ENCODE measurements at regions not wholly inside any gene's neighbourhood (a gene's known extent, or its start where the extent isn't known, plus 50 kb on each side); places are given as distances from the start of the nearest gene placed in this dataset.

DNA sequence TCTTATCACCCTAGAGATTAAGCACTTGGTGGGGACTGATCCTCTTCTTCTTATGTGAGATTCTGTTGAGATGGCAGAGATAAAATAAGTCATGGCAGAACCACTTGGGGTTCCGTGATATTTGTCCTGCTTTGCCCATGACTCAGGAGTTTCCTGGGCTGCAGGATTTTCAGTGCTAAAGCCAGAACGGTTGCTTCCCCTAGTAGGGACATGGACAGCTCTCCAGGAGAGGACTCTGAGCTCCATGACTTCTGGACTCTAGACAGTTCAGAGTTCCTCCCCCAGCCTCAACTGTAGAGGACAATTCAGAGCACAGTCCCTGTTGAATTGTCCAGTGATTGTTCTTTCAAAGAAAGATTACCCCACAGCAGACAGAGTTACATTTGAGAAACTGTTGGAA lies 98.8 kb downstream of the OLFM4 start:
- Histone ChIP-seq H3K4me3 (ENCODE audit: control insufficient read depth in 2 of 3, extremely low read depth in 1 of 3, insufficient read depth in 2 of 3, low read depth in 1 of 3, low read length in 3 of 3) (no peak overlapping the region), H3K9ac (ENCODE audit: control insufficient read depth, extremely low read depth, insufficient read depth, low read length) (no peak overlapping the region), H3K9me1 (ENCODE audit: control insufficient read depth, extremely low read depth, insufficient read depth, low read length) (no peaks in the 10 kb centered on the region), H3K27ac (ENCODE audit: control insufficient read depth, insufficient read depth, low read length) (no peak overlapping the region), H2AFZ (ENCODE audit: control insufficient read depth, low read length) (no peak overlapping the region), H3K4me2 (ENCODE audit: control insufficient read depth, extremely low read depth, insufficient read depth, low read depth, low read length) (no peak overlapping the region), H3K36me3 (ENCODE audit: control insufficient read depth in 2 of 2, extremely low read depth in 1 of 2, insufficient read depth in 2 of 2, low read length in 2 of 2) (no peaks in the 10 kb centered on the region), H3K4me1 (ENCODE audit: control insufficient read depth, extremely low read depth, insufficient read depth, low read length) (no peaks in the 10 kb centered on the region), H3K9me3 (ENCODE audit: control insufficient read depth, low read depth, low read length) (no peaks in the 10 kb centered on the region), H3K79me2 (ENCODE audit: control insufficient read depth, insufficient read depth, low read length) (no peaks in the 10 kb centered on the region), H4K20me1 (ENCODE audit: control insufficient read depth, extremely low read depth, insufficient read depth, low read length) (no peaks in the 10 kb centered on the region), H3K27me3 (ENCODE audit: control insufficient read depth, extremely low read depth, insufficient read depth, low read length) (no peaks in the 10 kb centered on the region)
- DNase-seq (ENCODE audit: low read depth, low spot score) (no peak), FAIRE-seq (no peak)
- dilution Hi-C loops (cut with MboI; ENCODE audit: extremely low pct_ligation_motif_present, low sequenced_read_pairs), result no loop called here
- TF ChIP-seq EZH2 (IDR thresholded peaks at IDR 0.05; ENCODE audit: low read length), result no peak
- TF ChIP-seq, protein P1, sequence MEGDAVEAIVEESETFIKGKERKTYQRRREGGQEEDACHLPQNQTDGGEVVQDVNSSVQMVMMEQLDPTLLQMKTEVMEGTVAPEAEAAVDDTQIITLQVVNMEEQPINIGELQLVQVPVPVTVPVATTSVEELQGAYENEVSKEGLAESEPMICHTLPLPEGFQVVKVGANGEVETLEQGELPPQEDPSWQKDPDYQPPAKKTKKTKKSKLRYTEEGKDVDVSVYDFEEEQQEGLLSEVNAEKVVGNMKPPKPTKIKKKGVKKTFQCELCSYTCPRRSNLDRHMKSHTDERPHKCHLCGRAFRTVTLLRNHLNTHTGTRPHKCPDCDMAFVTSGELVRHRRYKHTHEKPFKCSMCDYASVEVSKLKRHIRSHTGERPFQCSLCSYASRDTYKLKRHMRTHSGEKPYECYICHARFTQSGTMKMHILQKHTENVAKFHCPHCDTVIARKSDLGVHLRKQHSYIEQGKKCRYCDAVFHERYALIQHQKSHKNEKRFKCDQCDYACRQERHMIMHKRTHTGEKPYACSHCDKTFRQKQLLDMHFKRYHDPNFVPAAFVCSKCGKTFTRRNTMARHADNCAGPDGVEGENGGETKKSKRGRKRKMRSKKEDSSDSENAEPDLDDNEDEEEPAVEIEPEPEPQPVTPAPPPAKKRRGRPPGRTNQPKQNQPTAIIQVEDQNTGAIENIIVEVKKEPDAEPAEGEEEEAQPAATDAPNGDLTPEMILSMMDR (optimal IDR thresholded peaks at IDR 0.05 in 1 of 3, IDR thresholded peaks at IDR 0.05 in 1 of 3, conservative IDR thresholded peaks at IDR 0.05 in 1 of 3; ENCODE audit: extremely low read depth in 1 of 3, insufficient read depth in 2 of 3, low read length in 3 of 3), result no peak

- Histone ChIP-seq H3K9me1 (ENCODE audit: control insufficient read depth, extremely low read depth, insufficient read depth, low read length) (no peaks in the 10 kb centered on the region), H4K20me1 (ENCODE audit: control insufficient read depth, extremely low read depth, insufficient read depth, low read length) (no peaks in the 10 kb centered on the region), H3K4me2 (ENCODE audit: control insufficient read depth, extremely low read depth, insufficient read depth, low read depth, low read length) (no peak overlapping the region), H3K27me3 (ENCODE audit: control insufficient read depth, extremely low read depth, insufficient read depth, low read length) (no peaks in the 10 kb centered on the region), H3K79me2 (ENCODE audit: control insufficient read depth, insufficient read depth, low read length) (no peaks in the 10 kb centered on the region), H2AFZ (ENCODE audit: control insufficient read depth, low read length) (no peak overlapping the region), H3K9me3 (ENCODE audit: control insufficient read depth, low read depth, low read length) (no peaks in the 10 kb centered on the region), H3K9ac (ENCODE audit: control insufficient read depth, extremely low read depth, insufficient read depth, low read length) (no peak overlapping the region), H3K36me3 (ENCODE audit: control insufficient read depth in 2 of 2, extremely low read depth in 1 of 2, insufficient read depth in 2 of 2, low read length in 2 of 2) (no peaks in the 10 kb centered on the region), H3K27ac (ENCODE audit: control insufficient read depth, insufficient read depth, low read length) (no peak overlapping the region), H3K4me1 (ENCODE audit: control insufficient read depth, extremely low read depth, insufficient read depth, low read length) (no peaks in the 10 kb centered on the region), H3K4me3 (ENCODE audit: control insufficient read depth in 2 of 3, extremely low read depth in 1 of 3, insufficient read depth in 2 of 3, low read depth in 1 of 3, low read length in 3 of 3) (no peak overlapping the region)
- DNase-seq (ENCODE audit: low read depth, low spot score) (no peak), FAIRE-seq (no peak)
- dilution Hi-C loops (cut with MboI; ENCODE audit: extremely low pct_ligation_motif_present, low sequenced_read_pairs), result no loop called here
- TF ChIP-seq, protein P1 (optimal IDR thresholded peaks at IDR 0.05 in 1 of 3, IDR thresholded peaks at IDR 0.05 in 1 of 3, conservative IDR thresholded peaks at IDR 0.05 in 1 of 3; ENCODE audit: extremely low read depth in 1 of 3, insufficient read depth in 2 of 3, low read length in 3 of 3), result no peak
- no peak for TF ChIP-seq EZH2 (IDR thresholded peaks at IDR 0.05; ENCODE audit: low read length)
Observed at GRCh38 chr13:53129864-53130393, 101.3 kb downstream of the OLFM4 start.
